DMS 273 (cell line): ENCODE measurements at regions not wholly inside any gene's neighbourhood (a gene's known extent, or its start where the extent isn't known, plus 50 kb on each side); places are given as distances from the start of the nearest gene placed in this dataset.

Source experiments
- DNase-seq: peaks from one replicate; lab custom pipeline; 2025; ENCODE audit not compliant: unreplicated experiment; lab: John Stamatoyannopoulos, UW

DNA sequence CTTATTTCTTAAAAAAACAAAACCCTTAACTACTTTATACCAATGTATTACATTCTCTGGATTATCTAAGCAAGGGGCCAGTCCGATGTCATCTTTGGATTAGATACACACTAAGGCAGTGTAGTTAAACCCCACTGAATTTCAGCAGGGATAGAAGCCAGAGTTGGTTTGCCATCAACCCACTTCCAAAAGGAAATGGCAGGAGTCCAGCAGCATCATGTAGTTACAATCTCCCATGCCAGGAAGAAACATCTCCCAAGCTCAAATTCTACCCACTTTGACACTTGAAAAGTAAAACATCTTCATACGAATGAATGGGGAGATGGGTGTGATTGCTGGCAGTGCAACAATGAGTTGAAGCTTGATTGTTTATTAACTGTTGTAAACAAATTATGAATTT, 203.5 kb upstream of the PLXNC1 start:
- DNase-seq = no peak

DNA sequence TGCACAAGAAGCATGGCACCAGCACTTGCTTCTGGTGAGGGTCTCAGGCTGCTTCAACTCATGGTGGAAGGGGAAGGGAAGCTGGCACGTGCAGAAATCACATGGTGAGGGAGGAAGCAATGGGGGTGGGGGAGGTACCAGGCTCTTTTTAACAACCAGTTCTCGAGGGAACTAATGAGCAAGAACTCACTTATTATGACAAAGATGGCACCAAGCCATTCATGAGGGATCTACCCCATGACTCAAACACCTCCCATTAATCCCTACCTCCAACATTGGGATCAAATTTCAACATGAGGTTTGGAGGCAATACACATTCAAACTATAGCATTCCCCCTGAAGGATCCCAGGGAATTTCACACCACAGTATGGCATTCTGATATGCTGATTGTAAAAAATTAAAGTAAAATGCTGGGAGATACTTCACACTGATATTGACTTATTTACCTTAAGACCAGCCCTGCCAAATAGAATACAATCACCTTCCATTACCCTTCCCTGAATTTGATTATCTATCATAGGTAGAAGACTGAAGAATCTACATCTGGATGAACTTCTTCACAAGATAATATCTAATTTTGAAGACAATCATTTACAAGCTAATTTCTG, 201.7 kb upstream of the PLXNC1 start:
- DNase-seq = peak; percentile 3

DNA sequence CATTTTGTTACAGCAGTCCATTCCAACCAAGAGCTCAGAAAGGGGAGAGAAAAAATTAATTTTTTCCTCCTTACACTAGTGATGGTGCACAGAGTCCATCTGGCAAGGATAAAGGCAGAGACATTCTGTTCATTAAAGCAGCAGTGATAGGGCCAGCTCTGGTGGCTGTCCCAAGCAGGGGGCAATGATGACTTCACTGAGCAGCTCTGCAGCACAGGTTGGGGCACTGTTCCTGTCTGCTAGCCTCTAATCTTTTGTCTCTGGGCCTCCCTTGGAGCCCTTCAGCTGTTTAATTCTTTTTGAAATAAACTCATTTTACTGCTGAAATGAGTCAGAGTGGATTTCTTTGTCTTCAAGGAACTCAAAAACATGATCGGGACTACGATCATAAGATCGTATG, 200.9 kb upstream of the PLXNC1 start:
- no peak for DNase-seq

DNA sequence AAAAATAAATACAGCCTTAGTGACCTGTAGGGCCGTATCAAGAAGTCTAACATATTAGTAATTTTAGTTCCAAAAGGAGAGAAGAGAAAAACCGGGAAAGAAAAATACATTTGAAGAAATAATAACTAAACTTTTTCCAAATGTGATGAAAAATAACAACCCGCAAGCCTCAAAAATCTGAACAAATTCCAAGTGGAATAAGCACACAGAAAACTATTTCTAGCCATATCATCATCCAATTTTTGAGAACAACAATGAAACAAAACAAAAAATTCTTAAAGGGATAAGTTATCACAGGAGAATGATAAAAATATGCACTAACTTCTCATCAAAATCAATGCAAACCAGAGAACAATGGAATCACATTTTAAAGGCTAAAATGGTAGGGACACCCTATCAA, 198.1 kb upstream of the PLXNC1 start:
- no peak for DNase-seq

DNA sequence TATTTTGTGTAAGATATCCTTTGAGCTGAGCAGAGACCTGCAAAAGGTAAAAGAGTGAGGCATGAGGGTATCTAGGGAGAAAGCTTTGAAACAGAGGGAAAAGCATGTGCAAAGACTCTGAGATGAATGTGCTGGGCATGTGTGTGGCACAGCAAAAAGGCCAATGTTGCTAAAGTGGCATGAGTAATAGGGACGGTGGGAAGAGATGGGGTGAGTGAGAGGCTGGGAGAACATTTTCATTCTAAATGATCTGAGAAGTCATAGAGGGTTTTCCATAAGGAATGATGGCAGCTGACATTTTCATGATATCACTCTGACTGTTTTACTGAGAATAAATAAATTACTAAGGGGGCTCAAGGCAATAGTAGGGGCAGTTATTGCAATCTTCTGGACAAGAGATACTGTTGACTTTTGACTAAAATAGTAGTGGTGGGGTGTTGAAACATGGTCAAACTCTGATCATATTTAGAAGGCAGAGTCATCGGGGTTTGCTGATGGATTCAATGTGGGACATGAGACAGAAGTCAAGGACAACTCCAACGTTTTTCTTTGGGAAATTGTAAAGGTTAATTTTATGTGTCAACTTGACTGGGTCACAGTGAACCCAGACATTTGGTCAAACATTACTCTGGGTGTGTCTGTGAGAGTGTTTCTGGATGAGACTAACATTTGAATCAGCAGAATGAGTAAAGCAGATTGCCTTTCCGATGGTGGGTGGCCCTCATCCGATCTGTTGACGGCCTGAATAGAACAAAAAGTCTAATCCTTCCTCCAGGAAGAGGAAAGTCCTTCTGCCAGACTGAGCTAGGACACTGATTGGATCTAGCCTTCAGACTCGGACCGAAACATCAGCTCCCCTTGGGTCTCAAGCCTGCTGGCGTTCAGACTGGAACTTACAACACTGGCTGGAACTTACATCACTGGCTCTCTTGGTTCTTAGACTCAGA, 193.9 kb upstream of the PLXNC1 start:
- no peak for DNase-seq

DNA sequence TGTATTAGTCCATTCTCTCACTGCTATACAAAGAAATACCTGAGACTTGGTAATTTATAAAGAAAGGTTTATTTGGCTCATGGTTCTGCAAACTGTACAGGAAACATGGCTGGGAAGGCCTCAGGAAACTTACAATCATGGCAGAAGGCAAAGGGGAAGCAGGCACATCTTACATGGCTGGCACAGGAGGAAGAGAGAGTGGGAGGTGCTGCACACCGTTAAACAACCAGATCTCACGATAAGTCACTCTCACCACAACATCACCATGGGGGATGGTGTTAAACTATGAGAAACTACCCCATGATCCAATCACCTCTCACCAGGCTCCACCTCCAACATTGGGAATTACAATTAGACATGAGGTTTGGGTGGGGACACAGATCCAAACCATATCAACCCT, 191.8 kb upstream of the PLXNC1 start:
- no peak for DNase-seq

DNA sequence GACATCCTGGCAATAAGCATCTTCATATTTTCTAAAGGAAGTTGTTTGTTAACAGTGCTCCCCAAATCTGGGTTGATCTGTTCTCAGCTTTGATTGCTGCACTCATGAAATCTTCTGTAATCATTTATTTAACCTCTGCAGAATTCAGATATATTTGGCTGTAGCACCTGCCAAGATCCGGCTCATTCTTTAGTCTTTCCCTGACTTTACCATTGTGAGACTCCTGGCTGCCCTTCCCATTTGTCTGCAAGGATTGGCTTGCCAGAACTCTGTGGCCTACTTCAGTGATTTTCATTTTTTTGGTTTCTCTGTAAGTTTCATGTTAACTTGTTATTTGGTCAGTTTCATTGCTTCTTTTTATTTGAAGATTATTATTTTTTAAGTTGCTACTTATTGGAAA, 191.2 kb upstream of the PLXNC1 start:
- no peak for DNase-seq

DNA sequence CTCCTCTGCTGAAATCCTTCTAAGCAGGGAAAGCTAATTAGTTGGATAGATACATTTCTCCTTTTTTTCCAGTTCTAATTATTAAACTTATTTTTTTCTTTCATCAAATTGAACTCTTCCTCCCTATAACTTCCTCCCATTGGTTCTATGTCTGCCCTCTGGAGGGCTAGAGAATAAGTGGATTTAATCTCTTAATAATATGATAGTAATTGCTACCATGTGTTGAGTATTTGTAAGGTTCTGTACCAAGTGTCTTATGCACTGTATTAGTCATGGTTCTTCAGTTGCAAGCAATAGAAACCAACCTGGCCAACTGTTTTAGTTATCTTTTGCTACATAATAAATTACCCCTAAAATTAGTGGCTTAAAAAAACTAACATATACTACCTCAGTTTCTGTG, 190.5 kb upstream of the PLXNC1 start:
- no peak for DNase-seq

DNA sequence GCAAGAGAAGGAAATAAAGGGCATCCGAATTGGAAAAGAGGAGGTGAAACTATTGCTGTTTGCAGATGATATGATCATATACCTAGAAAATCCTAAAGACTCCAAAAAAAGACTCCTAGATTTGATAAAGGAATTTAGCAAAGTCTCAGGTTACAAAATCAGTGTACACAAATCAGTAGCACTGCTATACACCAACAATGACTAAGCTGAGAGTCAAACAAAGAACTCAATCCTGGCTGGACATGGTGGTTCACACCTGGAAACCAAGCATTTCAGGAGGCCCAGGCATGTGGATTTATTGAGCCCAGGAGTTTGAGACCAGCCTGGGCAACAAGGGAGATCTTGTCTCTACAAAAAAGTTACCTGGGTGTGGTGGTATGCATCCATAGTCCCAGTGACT, 188.7 kb upstream of the PLXNC1 start:
- no peak for DNase-seq

DNA sequence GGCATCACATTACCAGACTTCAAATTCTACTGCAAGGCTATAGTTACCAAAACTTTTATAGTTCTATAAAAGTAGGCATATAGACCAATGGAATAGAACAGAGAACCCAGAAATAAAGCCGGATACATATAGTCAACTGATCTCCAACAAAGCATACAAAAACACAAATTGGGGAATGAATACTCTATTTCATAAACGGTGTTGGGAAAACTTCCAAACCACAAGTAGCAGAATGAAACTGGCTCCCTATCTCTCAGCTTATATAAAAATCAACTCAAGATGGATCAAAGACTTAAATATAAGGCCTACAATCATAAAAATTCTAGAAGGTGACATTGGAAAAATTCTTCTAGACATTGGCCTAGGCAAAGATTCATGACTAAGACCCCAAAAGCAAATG, 187.9 kb upstream of the PLXNC1 start:
- no peak for DNase-seq

DNA sequence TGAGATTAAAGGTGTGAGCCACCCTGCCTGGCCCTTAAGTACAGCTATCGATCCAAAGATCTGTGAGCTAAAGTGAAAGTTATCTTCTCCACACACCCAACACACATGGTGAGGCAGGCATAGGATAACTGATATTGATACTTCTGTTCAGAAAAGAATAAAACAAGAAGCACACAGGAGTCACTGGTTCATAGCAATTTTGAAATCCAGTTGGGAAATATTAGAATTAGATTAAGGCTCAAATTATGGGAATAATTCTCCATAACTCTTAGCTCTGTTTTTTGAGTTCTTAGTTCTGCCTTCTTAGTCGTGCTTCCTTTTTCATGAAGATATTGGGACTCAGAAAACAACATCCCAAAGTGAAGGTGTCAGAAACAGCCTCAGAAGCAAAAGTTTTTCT, 186.0 kb upstream of the PLXNC1 start:
- DNase-seq = no peak

DNA sequence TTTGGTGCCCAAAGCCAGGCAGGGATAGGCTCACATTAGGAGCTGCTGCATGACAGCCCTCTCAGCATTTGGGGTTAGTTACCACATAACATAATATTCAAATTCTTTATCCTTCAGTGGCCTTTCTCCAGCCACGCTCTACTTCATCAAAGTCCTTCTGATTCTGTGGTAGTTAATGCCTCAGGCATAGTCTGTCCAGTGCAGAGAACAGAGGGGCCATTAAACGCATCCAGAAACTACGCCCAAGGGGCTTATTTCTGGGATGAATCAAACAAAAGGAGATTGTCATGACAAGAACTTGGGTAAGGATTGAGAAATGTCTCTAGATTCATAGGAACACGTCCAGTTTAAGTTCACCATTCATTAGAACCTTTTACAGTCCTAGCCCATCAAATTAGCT, 183.4 kb upstream of the PLXNC1 start:
- no peak for DNase-seq

DNA sequence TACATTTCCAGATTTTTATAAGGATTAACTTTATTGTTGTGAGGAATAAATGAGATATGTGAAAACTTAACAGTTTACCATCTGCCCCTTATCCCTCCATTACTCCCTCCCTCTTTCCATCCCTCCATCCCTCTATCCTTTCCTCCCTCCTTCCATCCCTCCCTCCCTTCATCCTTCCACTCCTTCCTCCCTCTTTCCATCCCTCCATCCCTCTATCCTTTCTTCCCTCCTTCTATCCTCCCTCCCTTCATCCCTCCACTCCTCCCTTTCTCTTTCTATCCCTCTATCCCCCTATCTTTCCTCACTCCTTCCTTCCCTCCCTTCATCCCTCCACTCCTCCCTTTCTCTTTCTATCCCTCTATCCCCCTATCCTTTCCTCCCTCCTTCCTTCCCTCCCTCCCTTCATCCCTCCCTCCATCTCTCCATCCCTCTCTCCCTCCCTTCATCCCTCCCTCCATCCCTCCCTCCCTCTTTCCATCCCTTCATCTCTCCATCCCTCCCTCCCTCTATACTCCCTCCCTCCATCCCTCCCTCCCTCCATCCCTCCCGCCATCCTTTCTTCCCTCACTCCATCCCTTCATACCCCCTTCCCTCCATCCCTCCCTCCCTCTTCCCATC, 181.8 kb upstream of the PLXNC1 start:
- no peak for DNase-seq

DNA sequence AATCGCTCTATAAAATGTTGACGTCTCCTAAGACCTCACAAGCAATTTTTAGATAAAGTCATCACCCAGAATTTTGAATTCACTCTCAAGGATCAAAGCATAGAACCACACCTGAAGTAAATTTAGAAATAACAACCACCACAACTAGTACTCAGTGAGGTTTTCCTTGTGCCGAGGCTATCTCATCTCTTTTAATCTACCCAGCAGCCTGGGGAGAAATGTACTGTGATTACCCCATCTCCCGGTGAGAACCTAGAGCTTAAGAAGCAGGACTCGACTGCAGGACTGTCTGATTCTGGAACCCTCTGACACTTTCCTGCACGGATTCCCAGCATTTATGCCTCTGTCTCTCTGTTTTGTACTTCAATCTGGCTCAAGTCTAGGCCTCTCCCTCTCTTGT, 180.9 kb upstream of the PLXNC1 start:
- DNase-seq = no peak

DNA sequence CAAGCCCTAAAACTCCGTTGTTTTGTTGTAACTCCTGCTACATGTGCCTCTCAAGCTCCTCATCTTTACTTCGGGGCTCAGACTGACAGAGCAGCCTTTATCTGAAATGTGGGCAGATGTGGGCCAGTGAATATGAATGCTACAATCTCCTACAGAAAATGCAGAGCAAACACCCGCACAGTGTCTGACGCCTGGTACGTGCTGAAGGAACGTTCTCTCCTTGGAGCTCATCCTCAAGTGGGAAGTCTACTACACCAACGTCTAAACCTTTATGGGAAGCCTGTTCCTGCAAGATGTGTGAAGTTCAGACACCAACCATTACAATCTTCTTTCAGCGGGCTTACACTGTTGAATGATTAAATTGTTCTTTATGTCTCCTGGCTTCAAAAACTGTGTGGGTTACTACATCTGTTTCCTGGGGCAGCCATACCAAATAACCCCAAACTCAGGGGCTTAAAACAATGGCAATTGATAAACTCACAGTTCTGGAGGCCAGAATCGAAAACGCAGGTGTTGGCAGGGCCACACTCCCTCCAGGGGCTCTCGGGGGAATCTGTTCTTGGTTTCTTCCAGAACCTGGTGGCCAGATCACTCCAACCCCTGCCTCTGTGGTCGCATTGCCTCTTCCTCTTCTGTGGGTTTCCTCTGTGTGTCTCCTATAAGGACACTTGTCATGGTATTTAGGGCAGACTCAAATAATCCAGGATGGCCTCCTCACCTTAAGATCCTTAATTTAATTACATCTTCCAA, 179.7 kb upstream of the PLXNC1 start:
- no peak for DNase-seq

DNA sequence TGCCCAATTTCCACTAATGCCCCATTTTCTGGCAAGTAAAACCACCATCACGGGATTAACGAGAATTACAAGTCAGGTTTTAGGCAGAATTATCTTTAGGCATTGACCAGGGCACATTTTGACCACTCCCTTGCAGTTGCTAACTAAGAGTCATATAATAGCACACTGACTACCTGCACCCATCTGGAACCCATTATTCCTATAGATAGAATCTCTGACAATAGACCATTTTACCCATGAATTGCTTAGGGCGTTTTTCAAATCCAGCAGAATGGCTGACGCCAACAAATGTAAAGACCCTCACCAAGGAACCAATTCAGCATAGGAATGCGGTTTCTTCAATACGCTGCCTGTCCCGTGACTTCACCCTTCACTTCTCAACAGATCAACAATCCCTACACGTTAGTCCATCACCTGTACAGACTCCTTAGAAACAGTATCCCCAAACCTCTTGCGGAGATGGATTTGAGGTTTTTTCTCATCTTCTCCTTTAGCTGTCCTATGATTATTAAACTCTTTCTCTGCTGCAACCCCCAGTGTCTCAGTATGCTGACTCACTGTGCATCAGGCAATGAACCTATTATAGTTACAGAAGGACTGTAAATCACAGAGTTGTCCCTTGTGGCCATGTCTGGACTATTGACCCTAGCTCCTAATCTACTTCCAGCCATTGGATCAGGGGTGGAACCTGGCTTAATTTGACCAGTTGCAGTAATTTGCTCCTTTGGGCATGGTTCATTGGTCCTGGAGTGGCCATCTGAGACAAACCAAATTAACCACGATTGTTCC, 177.3 kb upstream of the PLXNC1 start:
- no peak for DNase-seq

DNA sequence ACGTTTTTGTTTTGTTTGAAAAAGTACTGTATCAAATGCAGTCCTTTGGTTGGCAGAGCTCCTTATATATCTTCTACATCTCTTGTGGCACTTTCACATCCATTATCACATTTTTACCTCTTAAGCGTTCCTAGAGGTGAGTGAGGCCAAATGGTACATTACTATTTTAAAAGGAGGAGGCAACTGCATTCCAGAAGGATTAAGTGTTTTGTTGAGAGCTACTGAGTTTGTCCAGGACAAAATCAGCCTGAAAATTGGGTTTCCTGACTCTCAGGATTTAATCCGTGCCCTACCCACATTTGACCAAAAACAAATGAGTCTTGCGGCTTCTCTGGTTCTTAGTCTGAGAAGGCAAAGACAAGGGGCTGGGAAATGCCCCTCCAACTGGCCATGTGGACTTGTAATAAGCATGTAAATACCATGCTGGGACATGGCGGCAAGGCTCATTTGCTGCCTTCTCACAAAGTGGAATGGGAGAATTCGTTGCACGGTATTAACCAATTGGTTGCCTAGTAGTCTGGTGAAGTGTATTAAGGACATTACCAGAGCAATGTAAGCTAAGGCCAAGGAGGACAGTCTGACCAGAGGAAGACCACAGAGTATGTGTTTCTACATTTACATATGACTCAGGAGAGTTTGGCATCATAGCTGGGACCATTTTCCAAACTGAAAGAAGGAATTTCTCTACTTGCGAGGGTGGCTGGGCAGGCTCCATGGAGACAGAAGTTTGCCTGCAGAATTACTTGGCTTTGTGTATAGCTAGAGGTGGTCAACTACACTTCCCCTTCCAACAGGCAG, 175.8 kb upstream of the PLXNC1 start:
- DNase-seq = no peak

DNA sequence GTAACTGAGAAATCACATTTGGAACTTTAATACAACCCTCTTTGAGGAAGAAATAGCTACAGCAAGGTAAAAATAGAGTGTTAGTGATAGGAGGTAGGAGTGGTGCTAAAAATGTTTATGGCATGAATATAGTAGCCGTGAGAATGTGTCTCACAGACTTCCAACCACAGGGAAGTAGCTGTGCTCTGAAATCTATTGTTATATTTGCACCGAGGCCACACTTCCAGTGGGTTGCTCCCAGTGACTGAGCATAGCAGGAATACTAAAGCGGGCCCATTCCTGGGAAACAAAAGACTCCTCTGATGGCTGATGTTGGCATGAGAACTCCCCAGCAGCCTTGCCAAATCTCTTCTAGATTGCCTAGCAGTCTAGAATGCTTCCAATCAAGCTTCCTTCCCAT, 174.1 kb upstream of the PLXNC1 start:
- no peak for DNase-seq

DNA sequence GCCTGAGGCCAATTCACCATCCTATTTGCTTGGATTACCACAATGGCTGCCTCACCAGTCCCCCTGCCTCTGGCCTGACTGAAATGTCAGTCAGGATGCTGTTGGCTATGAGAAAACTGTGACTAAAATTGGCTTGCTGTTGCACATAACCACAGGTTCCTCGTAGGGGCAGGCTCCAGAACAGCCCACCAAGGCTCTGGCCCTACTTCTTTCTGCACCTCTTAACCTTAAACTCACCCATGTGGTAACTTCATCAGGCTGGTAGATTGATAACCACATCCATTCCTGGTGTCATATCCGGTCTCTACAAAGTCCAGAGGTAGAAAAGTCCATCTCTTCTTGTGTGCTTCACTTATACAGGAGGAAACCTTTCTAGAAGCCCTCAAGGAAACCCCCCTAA, 172.4 kb upstream of the PLXNC1 start:
- DNase-seq = no peak

DNA sequence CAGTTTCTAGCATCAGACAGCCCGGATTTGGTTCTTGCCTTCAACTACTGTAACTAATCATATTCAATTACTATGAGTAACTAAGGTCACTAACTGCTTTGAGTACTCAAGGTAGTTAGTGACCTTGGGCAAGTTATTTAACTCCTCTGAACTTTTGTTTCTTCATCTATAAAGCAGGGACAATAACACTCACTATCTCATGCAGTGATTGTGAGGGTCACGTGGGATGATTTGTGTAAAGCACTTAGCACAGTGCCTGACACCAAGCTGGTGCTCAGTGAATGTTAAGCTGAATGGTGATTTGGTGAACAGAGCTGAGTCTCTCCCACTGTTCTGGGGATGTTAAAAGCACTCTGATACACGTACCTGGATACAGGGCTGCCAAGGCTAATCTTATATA, 171.3 kb upstream of the PLXNC1 start:
- no peak for DNase-seq
